ENCODE measurements at regions not wholly inside any gene's neighbourhood (a gene's known extent, or its start where the extent isn't known, plus 50 kb on each side); places are given as distances from the start of the nearest gene placed in this dataset.

DNA sequence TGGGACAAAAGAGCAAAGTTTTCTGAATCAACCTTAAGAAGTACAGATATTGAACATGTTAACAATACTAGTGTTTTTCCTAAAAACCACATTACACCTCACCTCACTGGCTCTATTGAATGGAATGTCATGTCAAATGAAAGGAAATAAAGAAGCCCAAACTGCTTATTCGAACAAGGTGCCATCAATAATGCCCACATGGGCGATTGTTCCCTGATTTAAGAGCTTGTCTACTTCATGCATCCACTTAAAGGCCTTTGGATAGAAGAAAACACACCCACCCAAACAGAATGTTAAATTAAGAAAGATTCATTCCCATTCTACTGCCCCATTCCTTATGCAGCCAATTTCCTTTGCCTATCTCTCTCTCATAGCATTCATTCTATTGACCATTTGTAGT is 118.5 kb upstream of the PAQR3 start:
- Histone ChIP-seq H3K36me3 (replicated peaks in 1 of 2; ENCODE audit: control extremely low read depth in 1 of 2, control insufficient read depth in 1 of 2, extremely low read depth in 1 of 2, insufficient read depth in 2 of 2, low read length in 1 of 2) (no peaks in the 10 kb centered on the region), H3K9me3 (ENCODE audit: control extremely low read depth in 1 of 3, control insufficient read depth in 2 of 3, insufficient read depth in 1 of 3, low read length in 2 of 3) (no peaks in the 10 kb centered on the region), H3K79me2 (ENCODE audit: control insufficient read depth, insufficient read depth, low read length) (no peaks in the 10 kb centered on the region), H3K4me1 (ENCODE audit: control insufficient read depth in 2 of 2, insufficient read depth in 2 of 2, low read length in 2 of 2) (no peaks in the 10 kb centered on the region), H3K4me3 (ENCODE audit: control extremely low read depth in 1 of 5, extremely low read depth in 1 of 5, insufficient read depth in 1 of 5, low read depth in 2 of 5, low read length in 4 of 5) (no peak overlapping the region), H4K20me1 (ENCODE audit: control insufficient read depth, insufficient read depth, low read length, poor library complexity, severe bottlenecking) (no peaks in the 10 kb centered on the region), H3K27me3 (replicated peaks in 1 of 4; ENCODE audit: control extremely low read depth in 1 of 4, control insufficient read depth in 3 of 4, insufficient read depth in 4 of 4, low read length in 3 of 4) (no peaks in the 10 kb centered on the region), H3K9ac (ENCODE audit: low read length) (no peak overlapping the region), H2AFZ (ENCODE audit: insufficient read depth, low read depth, low read length, poor library complexity, severe bottlenecking) (no peak overlapping the region), H3K4me2 (replicated peaks; ENCODE audit: low read depth, low read length, poor library complexity, severe bottlenecking) (no peak overlapping the region), H3K27ac (ENCODE audit: low read length in 2 of 2) (no peak overlapping the region)
- Mint-ChIP-seq H3K27ac (no peak overlapping the region), H3K4me3 (no peak overlapping the region), H3K4me1 (no peaks in the 10 kb centered on the region), H3K27me3 (peaks cover 7% of the 10 kb centered on the region), H3K9me3 (ENCODE audit: insufficient read depth) (no peaks in the 10 kb centered on the region)
- POLR2A ChIA-PET = no interaction called here
- DNase-seq = no peak
- ATAC-seq (ENCODE audit: low read depth) = no peak
- intact Hi-C loops (cut with micrococcal nuclease) = no loop called here
- WGBS (ENCODE audit: insufficient coverage) = 58% methylated on average over 2 of the region's 2 CpGs
- CTCF ChIA-PET = no interaction called here
- TF ChIP-seq, protein P1, sequence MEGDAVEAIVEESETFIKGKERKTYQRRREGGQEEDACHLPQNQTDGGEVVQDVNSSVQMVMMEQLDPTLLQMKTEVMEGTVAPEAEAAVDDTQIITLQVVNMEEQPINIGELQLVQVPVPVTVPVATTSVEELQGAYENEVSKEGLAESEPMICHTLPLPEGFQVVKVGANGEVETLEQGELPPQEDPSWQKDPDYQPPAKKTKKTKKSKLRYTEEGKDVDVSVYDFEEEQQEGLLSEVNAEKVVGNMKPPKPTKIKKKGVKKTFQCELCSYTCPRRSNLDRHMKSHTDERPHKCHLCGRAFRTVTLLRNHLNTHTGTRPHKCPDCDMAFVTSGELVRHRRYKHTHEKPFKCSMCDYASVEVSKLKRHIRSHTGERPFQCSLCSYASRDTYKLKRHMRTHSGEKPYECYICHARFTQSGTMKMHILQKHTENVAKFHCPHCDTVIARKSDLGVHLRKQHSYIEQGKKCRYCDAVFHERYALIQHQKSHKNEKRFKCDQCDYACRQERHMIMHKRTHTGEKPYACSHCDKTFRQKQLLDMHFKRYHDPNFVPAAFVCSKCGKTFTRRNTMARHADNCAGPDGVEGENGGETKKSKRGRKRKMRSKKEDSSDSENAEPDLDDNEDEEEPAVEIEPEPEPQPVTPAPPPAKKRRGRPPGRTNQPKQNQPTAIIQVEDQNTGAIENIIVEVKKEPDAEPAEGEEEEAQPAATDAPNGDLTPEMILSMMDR (IDR thresholded peaks at IDR 0.05) = no peak
- no peak for TF ChIP-seq EZH2 (IDR thresholded peaks at IDR 0.05; ENCODE audit: borderline replicate concordance, insufficient read depth, low read depth, low read length, poor library complexity, severe bottlenecking)

DNA sequence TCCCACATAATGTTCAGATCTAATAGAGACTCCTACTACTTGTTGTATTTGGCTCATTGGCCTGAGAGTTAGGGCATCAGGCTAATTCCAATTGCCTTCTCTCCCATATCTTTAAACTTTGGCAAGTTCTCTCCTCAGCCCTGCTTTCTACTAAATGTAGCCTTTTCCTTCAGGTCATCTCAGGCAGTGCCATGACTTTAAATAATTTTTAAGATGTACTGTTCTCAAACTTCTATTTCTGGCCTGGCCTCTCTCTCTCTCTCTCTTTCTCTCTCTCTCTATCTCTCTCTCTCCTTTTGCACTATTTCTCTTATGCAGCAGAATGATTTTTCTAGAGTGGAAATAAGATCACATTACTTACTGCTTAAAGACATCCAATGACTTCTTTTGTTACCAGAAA is 114.5 kb upstream of the PAQR3 start:
- no peak overlapping the region for H3K4me3 Mint-ChIP-seq
- ChIA-PET POLR2A (no interaction called here), CTCF (no interaction called here)
- TF ChIP-seq, protein P1 (IDR thresholded peaks at IDR 0.05) = no peak
- no peak for TF ChIP-seq EZH2 (IDR thresholded peaks at IDR 0.05; ENCODE audit: borderline replicate concordance, insufficient read depth, low read depth, low read length, poor library complexity, severe bottlenecking)
- Histone ChIP-seq H3K27ac (ENCODE audit: low read length in 2 of 2) (no peak overlapping the region), H3K4me1 (ENCODE audit: control insufficient read depth in 2 of 2, insufficient read depth in 2 of 2, low read length in 2 of 2) (no peaks in the 10 kb centered on the region), H3K9ac (ENCODE audit: low read length) (no peak overlapping the region), H3K27me3 (replicated peaks in 1 of 4; ENCODE audit: control extremely low read depth in 1 of 4, control insufficient read depth in 3 of 4, insufficient read depth in 4 of 4, low read length in 3 of 4) (no peaks in the 10 kb centered on the region), H4K20me1 (ENCODE audit: control insufficient read depth, insufficient read depth, low read length, poor library complexity, severe bottlenecking) (no peaks in the 10 kb centered on the region), H3K4me3 (ENCODE audit: control extremely low read depth in 1 of 5, extremely low read depth in 1 of 5, insufficient read depth in 1 of 5, low read depth in 2 of 5, low read length in 4 of 5) (no peak overlapping the region), H3K4me2 (replicated peaks; ENCODE audit: low read depth, low read length, poor library complexity, severe bottlenecking) (no peak overlapping the region), H3K36me3 (replicated peaks in 1 of 2; ENCODE audit: control extremely low read depth in 1 of 2, control insufficient read depth in 1 of 2, extremely low read depth in 1 of 2, insufficient read depth in 2 of 2, low read length in 1 of 2) (no peaks in the 10 kb centered on the region), H3K79me2 (ENCODE audit: control insufficient read depth, insufficient read depth, low read length) (no peaks in the 10 kb centered on the region), H2AFZ (ENCODE audit: insufficient read depth, low read depth, low read length, poor library complexity, severe bottlenecking) (no peak overlapping the region), H3K9me3 (ENCODE audit: control extremely low read depth in 1 of 3, control insufficient read depth in 2 of 3, insufficient read depth in 1 of 3, low read length in 2 of 3) (peaks cover 0 to 4% (median 0%) of the 10 kb centered on the region in 3 donors)
- H3K9me3 Mint-ChIP-seq (ENCODE audit: insufficient read depth) = no peaks in the 10 kb centered on the region
- H3K4me1 Mint-ChIP-seq = no peaks in the 10 kb centered on the region
- H3K27me3 Mint-ChIP-seq = peaks cover 10% of the 10 kb centered on the region
- H3K27ac Mint-ChIP-seq = no peak overlapping the region
- intact Hi-C loops (cut with micrococcal nuclease) = no loop called here
- ATAC-seq (ENCODE audit: low read depth) (no peak), DNase-seq (no peak)
